Kidney tubule cell (primary cell): ENCODE measurements at regions not wholly inside any gene's neighbourhood (a gene's known extent, or its start where the extent isn't known, plus 50 kb on each side); places are given as distances from the start of the nearest gene placed in this dataset.
"Not testable (repeated sequence)": the region's sequence is repeated elsewhere in the genome, so short reads cannot be mapped to it uniquely, and the experiment has no call there.

Experiments
- DNase-seq: peaks from one replicate; pipeline ENCODE4 v3.0.0-alpha.2; 2018; ENCODE audit warnings: low spot score

DNA sequence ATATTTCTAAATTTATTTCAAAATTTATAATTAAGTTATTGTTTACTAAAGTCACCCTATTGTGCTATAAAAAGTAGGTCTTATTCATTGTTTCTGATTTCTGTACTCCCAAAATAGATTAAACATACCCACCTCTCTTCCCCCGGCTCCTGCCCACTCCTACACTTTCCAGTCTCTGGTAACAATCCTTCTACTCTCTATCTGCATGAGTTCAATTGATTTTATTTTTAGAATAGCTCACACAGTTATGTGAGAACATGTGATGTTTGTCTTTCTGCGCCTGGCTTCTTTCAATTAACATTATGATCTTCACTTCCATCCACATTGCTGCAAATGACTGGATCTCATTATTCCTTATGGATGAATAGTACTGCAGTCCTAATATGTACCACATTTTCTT is 269.3 kb downstream of the ACTRT1 start:
- DNase-seq: no peak

DNA sequence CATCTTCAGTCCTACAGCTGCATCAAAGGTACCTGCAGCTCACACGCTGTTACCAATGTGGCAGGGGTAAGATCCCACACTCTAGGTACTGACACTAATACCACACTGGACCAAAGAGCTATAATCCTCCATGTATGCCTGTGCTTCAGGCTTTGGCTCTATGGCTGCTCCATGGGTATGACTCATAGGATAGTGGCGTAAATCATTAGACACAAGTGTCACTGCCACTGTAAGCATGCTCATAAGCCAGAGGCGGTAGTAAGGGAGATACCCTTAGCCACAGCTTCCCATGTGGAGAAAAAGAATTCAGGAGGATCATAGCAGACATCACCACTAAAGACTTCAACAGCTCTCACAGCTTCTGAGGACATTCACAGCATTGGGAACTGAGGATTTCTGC is 287.5 kb downstream of the ACTRT1 start:
- peak; percentile 7 for DNase-seq

GRCh38 chrX:127762663-127763062 is 289.5 kb downstream of the ACTRT1 start:
- DNase-seq: no peak

- no peak for DNase-seq
Measured at GRCh38 chrX:127732709-127733108, 319.5 kb downstream of the ACTRT1 start.

- peak; percentile 1 for DNase-seq
Measured at GRCh38 chrX:127726227-127726626, 326.0 kb downstream of the ACTRT1 start.

GRCh38 chrX:127708155-127708554 is 344.0 kb downstream of the ACTRT1 start:
- peak; percentile 41 for DNase-seq

- DNase-seq: no peak
Measured at GRCh38 chrX:127702527-127702926, 349.7 kb downstream of the ACTRT1 start.

DNA sequence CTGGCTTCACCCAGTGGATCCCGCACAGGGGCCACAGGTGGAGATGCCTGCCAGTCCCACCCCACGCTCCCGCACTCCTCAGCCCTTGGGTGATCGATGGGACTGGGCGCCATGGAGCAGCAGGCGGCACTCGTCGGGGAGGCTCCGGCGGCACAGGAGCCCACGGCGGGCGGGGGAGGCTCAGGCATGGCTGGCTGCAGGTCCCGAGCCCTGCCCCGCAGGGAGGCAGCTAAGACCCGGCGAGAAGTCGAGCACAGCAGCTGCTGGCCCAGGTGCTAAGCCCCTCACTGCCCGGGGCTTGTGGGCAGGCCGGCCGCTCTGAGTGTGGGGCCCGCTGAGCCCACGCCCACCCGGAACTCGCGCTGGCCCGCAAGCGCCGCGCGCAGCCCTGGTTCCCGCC is 389.3 kb downstream of the ACTRT1 start:
- not testable (repeated sequence) for DNase-seq

GRCh38 chrX:127649011-127649410 is 403.2 kb downstream of the ACTRT1 start:
- DNase-seq: no peak

- no peak for DNase-seq
Measured at GRCh38 chrX:127621780-127622179, 430.4 kb downstream of the ACTRT1 start.

DNA sequence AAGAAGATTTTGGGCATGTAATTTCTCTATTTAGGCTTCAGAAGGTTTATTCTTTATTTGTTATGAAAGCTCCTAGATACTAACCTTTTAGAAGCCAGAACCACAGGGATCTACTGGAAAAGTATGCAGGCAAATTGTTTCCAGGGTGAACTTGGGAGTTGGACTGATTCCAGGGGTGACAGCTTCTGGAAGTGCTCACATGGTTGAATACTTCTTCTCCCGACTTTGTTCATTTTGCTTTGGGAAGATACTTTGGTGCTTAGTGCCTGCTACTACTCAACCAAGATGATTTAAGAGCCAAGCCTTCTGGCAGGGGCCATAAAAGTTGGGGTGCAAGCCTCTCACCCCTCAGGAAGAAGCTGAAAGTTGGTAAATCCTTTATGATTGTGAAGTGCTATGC is 445.6 kb downstream of the ACTRT1 start:
- no peak for DNase-seq

DNA sequence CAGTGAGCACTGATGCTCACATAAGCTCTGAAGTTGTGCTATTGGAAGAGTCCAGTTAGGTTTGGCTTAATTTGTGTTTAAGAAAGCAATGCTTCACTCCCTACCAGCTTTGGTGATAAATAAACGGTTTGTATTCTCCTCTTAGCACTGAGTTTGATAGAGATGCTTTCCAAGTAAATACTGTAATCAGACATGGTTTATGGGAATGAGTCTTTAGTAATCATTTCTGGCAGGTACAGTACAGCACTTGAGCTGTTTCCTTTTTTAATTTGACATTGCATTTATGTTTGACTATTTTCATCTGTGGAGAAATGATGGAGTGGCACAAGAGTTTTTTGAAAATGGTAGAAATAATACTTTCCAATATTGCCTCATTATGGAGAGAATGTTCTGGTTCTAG is 455.3 kb downstream of the ACTRT1 start:
- no peak for DNase-seq

DNA sequence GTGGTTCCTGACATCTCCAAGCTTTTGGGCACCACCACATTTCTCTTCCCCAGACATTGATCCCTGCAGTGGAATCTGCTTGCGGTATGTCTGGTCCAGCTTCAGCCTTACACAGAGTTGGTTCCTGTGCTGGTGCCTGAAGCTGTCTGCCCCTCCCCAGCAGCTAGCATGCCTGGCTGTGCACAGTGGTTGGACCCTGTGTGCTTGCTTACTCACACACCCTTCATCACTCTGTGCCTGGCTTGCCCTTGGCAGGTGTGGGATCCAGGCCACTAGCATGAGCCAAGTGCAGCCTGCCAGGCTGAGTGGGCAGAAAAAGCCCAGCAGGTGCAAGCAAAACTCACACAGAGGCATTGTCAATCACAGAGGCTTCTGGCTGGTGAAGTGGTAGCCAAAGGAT is 473.8 kb downstream of the ACTRT1 start:
- peak; percentile 4 for DNase-seq

GRCh38 chrX:127577884-127578283 is 474.3 kb downstream of the ACTRT1 start:
- no peak for DNase-seq

DNA sequence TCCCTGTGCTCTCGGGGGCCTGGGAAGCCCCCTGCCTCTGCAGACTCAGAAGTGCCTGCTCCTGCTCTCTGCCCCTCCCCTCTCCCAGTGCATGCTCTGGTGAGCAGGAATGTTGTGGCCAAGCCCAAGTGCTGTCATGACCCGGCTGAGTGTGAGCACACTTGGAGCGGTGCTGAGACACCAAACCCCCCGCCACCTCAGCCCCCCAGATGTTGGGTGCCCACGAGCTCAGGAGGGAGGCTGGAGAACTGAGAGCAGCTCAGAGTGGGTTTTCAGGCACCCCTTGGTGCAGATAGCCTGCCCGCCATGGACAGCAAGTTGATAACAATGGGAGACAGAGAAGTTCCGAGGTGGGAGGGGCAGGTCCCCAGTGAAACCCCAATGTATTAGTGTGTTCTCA is 477.4 kb downstream of the ACTRT1 start:
- DNase-seq: peak; percentile 9

- no peak for DNase-seq
Measured at GRCh38 chrX:127572471-127572870, 479.7 kb downstream of the ACTRT1 start.

GRCh38 chrX:127571834-127572233 is 480.4 kb downstream of the ACTRT1 start:
- no peak for DNase-seq

GRCh38 chrX:127570276-127570675 is 481.9 kb downstream of the ACTRT1 start:
- no peak for DNase-seq

- no peak for DNase-seq
Measured at GRCh38 chrX:127568691-127569090, 483.5 kb downstream of the ACTRT1 start.

DNA sequence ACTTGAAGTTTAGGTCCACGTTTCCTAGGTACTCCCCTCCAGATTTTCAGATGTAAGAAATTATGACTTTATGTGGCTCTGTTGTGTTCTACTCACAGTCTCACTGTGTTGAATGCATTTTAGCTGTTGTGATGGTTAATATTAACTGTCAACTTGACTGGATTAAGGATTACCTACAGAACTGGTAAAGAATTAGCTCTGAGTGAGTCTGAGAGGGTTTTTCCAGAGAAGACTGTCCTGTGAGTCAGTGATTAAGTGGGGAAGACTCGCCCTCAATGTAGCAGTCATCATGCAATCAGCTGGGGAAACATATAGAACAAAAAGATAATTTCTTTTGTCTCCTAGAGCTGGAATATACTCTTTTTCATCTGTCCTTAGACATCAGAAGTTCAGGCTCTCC is 493.4 kb downstream of the ACTRT1 start:
- DNase-seq: peak; percentile 70

DNA sequence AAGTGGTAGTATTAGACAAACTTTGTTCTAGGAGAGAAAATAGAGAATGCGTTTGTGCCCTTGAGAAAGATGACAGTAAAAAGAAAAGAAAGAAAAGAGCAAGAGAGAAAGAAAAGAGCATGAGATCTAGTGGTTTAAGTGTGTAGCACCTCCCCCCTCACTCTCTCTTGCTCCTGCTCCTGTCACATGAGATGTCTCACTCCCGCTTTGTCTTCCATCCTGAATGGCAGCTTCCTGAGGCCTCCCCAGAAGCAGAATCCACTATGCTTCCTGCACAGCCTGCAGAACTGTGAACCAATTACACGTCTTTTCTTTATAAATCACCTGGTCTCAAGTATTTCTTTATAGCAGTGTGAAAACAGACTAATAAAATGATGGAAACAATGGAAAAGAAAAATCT is 499.6 kb downstream of the ACTRT1 start:
- no peak for DNase-seq

DNA sequence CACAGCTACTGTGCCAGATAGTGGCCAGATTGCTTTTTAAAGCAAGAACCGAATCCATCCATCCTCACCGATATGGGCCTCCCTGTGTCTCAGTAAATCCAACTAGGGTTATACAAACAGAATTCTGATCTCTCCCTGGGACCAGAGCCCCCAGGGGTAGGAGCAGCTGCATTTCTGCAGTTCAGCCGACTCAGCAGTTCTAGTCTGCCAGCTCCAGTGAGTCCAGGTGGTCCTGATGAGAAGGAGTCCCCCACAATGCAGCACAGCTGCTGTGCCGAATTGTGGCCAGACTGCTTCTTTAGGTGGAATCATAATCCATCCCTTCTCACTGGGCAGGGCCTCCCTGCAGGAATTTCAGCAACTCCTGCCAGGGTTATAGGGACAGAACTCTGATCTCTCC is 532.9 kb downstream of the ACTRT1 start:
- no peak for DNase-seq

DNA sequence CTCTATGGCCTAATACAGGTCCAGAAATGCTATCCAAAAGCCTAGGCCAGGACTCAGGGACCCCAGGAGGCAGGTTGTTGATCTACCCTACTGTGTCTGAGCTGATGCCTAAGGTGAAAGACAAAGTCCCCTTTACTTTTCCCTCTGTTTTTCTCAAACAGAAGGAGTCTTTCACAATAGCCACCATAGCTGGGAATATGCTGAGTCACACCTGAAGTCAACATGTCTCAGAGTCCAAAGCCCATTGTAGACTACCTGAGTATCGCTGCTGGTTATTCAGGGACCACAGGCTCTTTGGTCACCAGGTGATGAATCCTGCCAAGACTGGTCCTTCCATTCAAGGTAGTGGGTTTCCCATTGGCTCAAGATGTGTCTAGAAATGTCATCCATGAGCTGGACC is 562.2 kb downstream of the ACTRT1 start:
- no peak for DNase-seq

- DNase-seq: no peak
Measured at GRCh38 chrX:127466211-127466610, 586.0 kb downstream of the ACTRT1 start.

GRCh38 chrX:127459790-127460189 is 592.4 kb downstream of the ACTRT1 start:
- DNase-seq: no peak
